HEK293 (cell line): ENCODE measurements at regions not wholly inside any gene's neighbourhood (a gene's known extent, or its start where the extent isn't known, plus 50 kb on each side); places are given as distances from the start of the nearest gene placed in this dataset.

Experiments
- CTCF ChIA-PET: fragments of 350-600 bp; formaldehyde crosslinking; extraction: SDS; loops from one replicate; lab custom pipeline; 2021; ENCODE audit warnings: antibody characterized with exemption; lab: Yijun Ruan, JAX
- POLR2A ChIA-PET: fragments of 300-600 bp; formaldehyde crosslinking; extraction: SDS; loops from one replicate; lab custom pipeline; 2020; ENCODE audit warnings: antibody characterized with exemption, inconsistent platforms; lab: Yijun Ruan, JAX
- H3K27ac ChIP-seq: fragments of 200-500 bp; sonication (Bioruptor generic); 2 replicates; pipeline ENCODE4 v1.5.1; 2014; ENCODE audit warnings: low read depth, low read length, control low read depth, inconsistent platforms; ENCODE audit errors: extremely low read depth
- H3K36me3 ChIP-seq, 2 experiments: fragments of 200-500 bp in 1 of 2; sonication (Bioruptor generic) in 1 of 2; 1 replicate in 1 of 2; 2 replicates in 1 of 2; pipeline ENCODE4 v1.5.1; 2014 to 2017; ENCODE audit warnings: inconsistent platforms in 2 of 2, low read length in 2 of 2; ENCODE audit not compliant: control insufficient read depth in 2 of 2, insufficient read depth in 1 of 2
- H3K4me1 ChIP-seq: fragments of 200-500 bp; sonication (Bioruptor generic); 2 replicates; pipeline ENCODE4 v1.5.1; 2014; ENCODE audit warnings: mild to moderate bottlenecking, low read length, inconsistent platforms; ENCODE audit not compliant: control insufficient read depth, insufficient read depth
- H3K4me3 ChIP-seq: 2 replicates; pipeline ENCODE4 v1.5.1; 2011; ENCODE audit warnings: low read depth, mild to moderate bottlenecking, control low read depth, low read length, moderate library complexity
- H3K9me3 ChIP-seq: fragments of 200-500 bp; sonication (Bioruptor generic); 2 replicates; pipeline ENCODE4 v1.5.1; 2014; ENCODE audit warnings: low read depth, low read length, inconsistent platforms; ENCODE audit not compliant: control insufficient read depth, insufficient read depth
- GLI2 ChIP-seq: fragments of 450-650 bp; formaldehyde crosslinking; IDR thresholded peaks from 2 replicates; pipeline ENCODE4; 2017; ENCODE audit warnings: missing biosample characterization, missing genetic modification characterization, low read depth, borderline replicate concordance
- OVOL3 ChIP-seq: fragments of 450-650 bp; formaldehyde crosslinking; IDR thresholded peaks from 2 replicates; pipeline ENCODE4 v1.5.1; 2016; ENCODE audit warnings: missing biosample characterization, missing genetic modification characterization
- SALL2 ChIP-seq: fragments of 450-650 bp; formaldehyde crosslinking; IDR thresholded peaks from 2 replicates; pipeline ENCODE4 v1.5.0; 2017; ENCODE audit warnings: missing biosample characterization, mild to moderate bottlenecking, missing genetic modification characterization, borderline replicate concordance
- YY1 ChIP-seq: fragments of 450-650 bp; formaldehyde crosslinking; IDR thresholded peaks from 2 replicates; pipeline ENCODE4 v1.5.1; 2018; ENCODE audit warnings: missing biosample characterization, missing genetic modification characterization
- ZBTB10 ChIP-seq: fragments of 450-650 bp; formaldehyde crosslinking; IDR thresholded peaks from 2 replicates; pipeline ENCODE4 v1.5.1; 2016; ENCODE audit warnings: missing biosample characterization, missing genetic modification characterization
- ZFP3 ChIP-seq: fragments of 450-650 bp; formaldehyde crosslinking; IDR thresholded peaks from 2 replicates; pipeline ENCODE4 v1.5.1; 2016; ENCODE audit warnings: low read depth, missing biosample characterization, missing genetic modification characterization
- ZNF148 ChIP-seq: fragments of 450-650 bp; formaldehyde crosslinking; IDR thresholded peaks from 2 replicates; pipeline ENCODE4 v1.5.0; 2017; ENCODE audit warnings: missing biosample characterization, missing genetic modification characterization, borderline replicate concordance
- ZNF155 ChIP-seq: fragments of 450-650 bp; formaldehyde crosslinking; IDR thresholded peaks from 2 replicates; pipeline ENCODE4 v1.5.1; 2016; ENCODE audit warnings: missing biosample characterization, missing genetic modification characterization
- ZNF169 ChIP-seq: fragments of 450-650 bp; formaldehyde crosslinking; IDR thresholded peaks from 2 replicates; pipeline ENCODE4 v1.5.1; 2016; ENCODE audit warnings: missing biosample characterization, missing genetic modification characterization
- ZNF175 ChIP-seq: fragments of 450-650 bp; formaldehyde crosslinking; IDR thresholded peaks from 2 replicates; pipeline ENCODE4 v1.5.1; 2016; ENCODE audit warnings: missing biosample characterization, missing genetic modification characterization
- ZNF280D ChIP-seq: fragments of 450-650 bp; formaldehyde crosslinking; IDR thresholded peaks from 2 replicates; pipeline ENCODE4 v1.5.1; 2016; ENCODE audit warnings: missing biosample characterization, missing genetic modification characterization
- ZNF324 ChIP-seq: fragments of 450-650 bp; formaldehyde crosslinking; IDR thresholded peaks from 2 replicates; pipeline ENCODE4 v1.5.1; 2016; ENCODE audit warnings: missing biosample characterization, missing genetic modification characterization
- ZNF416 ChIP-seq: fragments of 450-650 bp; formaldehyde crosslinking; IDR thresholded peaks from 2 replicates; pipeline ENCODE4 v1.5.1; 2016; ENCODE audit warnings: missing biosample characterization, missing genetic modification characterization
- ZNF426 ChIP-seq: fragments of 450-650 bp; formaldehyde crosslinking; IDR thresholded peaks from 2 replicates; pipeline ENCODE4 v1.5.1; 2017; ENCODE audit warnings: missing biosample characterization, missing genetic modification characterization, mild to moderate bottlenecking, inconsistent platforms, moderate library complexity
- ZNF530 ChIP-seq: fragments of 450-650 bp; formaldehyde crosslinking; IDR thresholded peaks from 2 replicates; pipeline ENCODE4 v1.5.1; 2016; ENCODE audit warnings: low read depth, missing biosample characterization, missing genetic modification characterization
- ZNF558 ChIP-seq: fragments of 450-650 bp; formaldehyde crosslinking; IDR thresholded peaks from 2 replicates; pipeline ENCODE4 v1.5.1; 2016; ENCODE audit warnings: missing biosample characterization, missing genetic modification characterization
- ZNF660 ChIP-seq: fragments of 450-650 bp; IDR thresholded peaks from 2 replicates; pipeline ENCODE4 v1.5.1; 2018; ENCODE audit warnings: missing biosample characterization, mild to moderate bottlenecking, missing genetic modification characterization
- ZNF792 ChIP-seq: fragments of 450-650 bp; formaldehyde crosslinking; IDR thresholded peaks from 2 replicates; pipeline ENCODE4 v1.5.1; 2016; ENCODE audit warnings: missing biosample characterization, missing genetic modification characterization
- ZSCAN16 ChIP-seq: fragments of 450-650 bp; formaldehyde crosslinking; IDR thresholded peaks from 2 replicates; pipeline ENCODE4 v1.5.1; 2016; ENCODE audit warnings: missing biosample characterization, missing genetic modification characterization
- ZSCAN5A ChIP-seq: fragments of 450-650 bp; formaldehyde crosslinking; IDR thresholded peaks from 2 replicates; pipeline ENCODE4 v1.5.1; 2016; ENCODE audit warnings: missing biosample characterization, missing genetic modification characterization

GRCh38 chr2:187951470-187952218 lies 340.0 kb upstream of the GULP1 start (continued):
- no peak for TF ChIP-seq ZBTB10 (tag by site-specific recombination)
- TF ChIP-seq ZNF155 (tag by site-specific recombination), result no peak

GRCh38 chr2:187956906-187957534 lies 334.7 kb upstream of the GULP1 start:
- CTCF ChIA-PET, result interaction anchor here (0.7 kb wide), 1 partner anchor 832 kb away, joined by 3 read pairs; no protein-coding TSS in a partner anchor
- TF ChIP-seq ZNF558, result no peak
- no peak for TF ChIP-seq ZNF792
- no peak for TF ChIP-seq ZSCAN5A (tag by site-specific recombination)
- TF ChIP-seq ZNF426, result no peak
- TF ChIP-seq ZSCAN16 (tag by site-specific recombination), result no peak
- TF ChIP-seq ZNF175 (tag by site-specific recombination), result no peak
- TF ChIP-seq ZNF530 (tag by site-specific recombination), result no peak
- no peak for TF ChIP-seq YY1
- no peak for TF ChIP-seq ZFP3 (tag by site-specific recombination)
- TF ChIP-seq OVOL3 (tag by site-specific recombination), result no peak
- TF ChIP-seq ZNF416 (tag by site-specific recombination), result no peak
- TF ChIP-seq ZNF280D (tag by site-specific recombination), result no peak
- no peak for TF ChIP-seq ZNF169
- no peak for TF ChIP-seq GLI2 (tag by site-specific recombination)
- no peak for TF ChIP-seq SALL2
- TF ChIP-seq ZNF324 (tag by site-specific recombination), result no peak
- TF ChIP-seq ZNF148, result no peak
- TF ChIP-seq ZNF660 (tag by site-specific recombination), result no peak
- Histone ChIP-seq H3K4me1 (no peaks in the 10 kb centered on the region), H3K27ac (no peak overlapping the region), H3K36me3 (no peaks in the 10 kb centered on the region), H3K4me3 (no peak overlapping the region), H3K9me3 (no peaks in the 10 kb centered on the region)
- POLR2A ChIA-PET, result no interaction called here
